Loucy (cell line): ENCODE measurements at regions not wholly inside any gene's neighbourhood (a gene's known extent, or its start where the extent isn't known, plus 50 kb on each side); places are given as distances from the start of the nearest gene placed in this dataset.

Experiments
- H2AFZ ChIP-seq: fragments of 200-600 bp; sonication (generic); 2 replicates; pipeline ENCODE4 v1.6.0; 2016; ENCODE audit warnings: antibody characterized with exemption, mild to moderate bottlenecking, low read length, moderate library complexity
- H3F3A ChIP-seq: fragments of 200-600 bp; 2 replicates; pipeline ENCODE4 v1.6.0; 2016; ENCODE audit warnings: antibody characterized with exemption, low read depth, mild to moderate bottlenecking
- H3K27me3 ChIP-seq: fragments of 200-600 bp; sonication (generic); 2 replicates; pipeline ENCODE4 v1.6.1; 2014; ENCODE audit warnings: low read length, mild to moderate bottlenecking; ENCODE audit not compliant: insufficient read depth, poor library complexity, severe bottlenecking
- H3K36me3 ChIP-seq: fragments of 200-600 bp; sonication (generic); 2 replicates; pipeline ENCODE4 v1.6.1; 2016; ENCODE audit warnings: low read length; ENCODE audit not compliant: insufficient read depth
- H3K4me1 ChIP-seq: fragments of 200-600 bp; sonication (generic); 2 replicates; pipeline ENCODE4 v1.5.1; 2014; ENCODE audit warnings: low read length, mild to moderate bottlenecking; ENCODE audit not compliant: insufficient read depth, poor library complexity, severe bottlenecking
- H3K4me2 ChIP-seq: fragments of 200-600 bp; sonication (generic); 2 replicates; pipeline ENCODE4 v1.6.0; 2014; ENCODE audit warnings: antibody characterized with exemption, low read length, low read depth, mild to moderate bottlenecking; ENCODE audit not compliant: poor library complexity, severe bottlenecking
- H3K4me3 ChIP-seq: fragments of 200-600 bp; sonication (generic); 2 replicates; pipeline ENCODE4 v1.5.1; 2014; ENCODE audit warnings: low read length, mild to moderate bottlenecking, mixed read lengths; ENCODE audit not compliant: poor library complexity, severe bottlenecking
- H3K79me2 ChIP-seq: fragments of 200-600 bp; sonication (generic); 2 replicates; pipeline ENCODE4 v1.6.1; 2014; ENCODE audit warnings: low read length; ENCODE audit not compliant: insufficient read depth
- H3K9ac ChIP-seq: fragments of 200-600 bp; sonication (generic); 2 replicates; pipeline ENCODE4 v1.6.0; 2014; ENCODE audit warnings: mild to moderate bottlenecking, low read depth, low read length, moderate library complexity; ENCODE audit not compliant: poor library complexity, severe bottlenecking
- H3K9me2 ChIP-seq: fragments of 200-600 bp; sonication (generic); replicated peaks from 2 replicates; pipeline ENCODE4 v1.6.1; 2016; ENCODE audit warnings: low read depth, low read length, mixed read lengths
- H3K9me3 ChIP-seq: fragments of 200-600 bp; sonication (generic); 2 replicates; pipeline ENCODE4 v1.6.1; 2014; ENCODE audit warnings: mild to moderate bottlenecking, antibody characterized with exemption, low read length, low read depth; ENCODE audit not compliant: insufficient read depth
- H4K20me1 ChIP-seq: fragments of 200-600 bp; sonication (generic); 2 replicates; pipeline ENCODE4 v1.6.0; 2014; ENCODE audit warnings: antibody characterized with exemption, low read length, mild to moderate bottlenecking; ENCODE audit not compliant: insufficient read depth, poor library complexity, severe bottlenecking
- EZH2phosphoT487 ChIP-seq: fragments of 200-600 bp; IDR thresholded peaks from 2 replicates; pipeline ENCODE4 v1.6.1; 2018; ENCODE audit warnings: antibody characterized with exemption, mild to moderate bottlenecking, moderate library complexity, borderline replicate concordance
- TF ChIP-seq, protein P1 (sequence below): fragments of 200-600 bp; sonication (generic); conservative IDR thresholded peaks from 2 replicates; pipeline ENCODE4 v1.5.1; 2014; ENCODE audit warnings: mild to moderate bottlenecking, antibody characterized with exemption, low read length

DNA sequence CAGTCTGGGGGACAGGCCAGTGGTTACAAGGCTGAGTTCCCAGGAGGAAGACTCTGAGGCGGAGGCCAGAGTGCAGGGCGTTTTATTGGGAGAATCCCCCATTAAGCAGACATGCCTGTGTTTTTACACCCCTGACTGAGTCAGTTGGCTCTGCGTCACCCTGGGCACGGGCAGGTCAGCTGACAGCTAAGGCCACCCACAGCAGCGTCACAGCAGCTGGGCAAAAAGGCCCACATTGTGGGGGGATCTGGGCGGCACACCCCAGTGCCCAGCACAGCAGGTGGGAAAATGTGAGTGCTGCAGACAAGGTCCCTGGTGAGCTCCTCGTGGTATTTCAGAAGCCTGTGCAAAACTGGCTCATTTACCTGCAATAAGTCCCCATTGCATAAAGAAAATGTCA is 184.7 kb downstream of the AACS start:
- H4K20me1 ChIP-seq, result no peaks in the 10 kb centered on the region
- H3F3A ChIP-seq, result no peaks in the 10 kb centered on the region
- TF ChIP-seq, protein P1, sequence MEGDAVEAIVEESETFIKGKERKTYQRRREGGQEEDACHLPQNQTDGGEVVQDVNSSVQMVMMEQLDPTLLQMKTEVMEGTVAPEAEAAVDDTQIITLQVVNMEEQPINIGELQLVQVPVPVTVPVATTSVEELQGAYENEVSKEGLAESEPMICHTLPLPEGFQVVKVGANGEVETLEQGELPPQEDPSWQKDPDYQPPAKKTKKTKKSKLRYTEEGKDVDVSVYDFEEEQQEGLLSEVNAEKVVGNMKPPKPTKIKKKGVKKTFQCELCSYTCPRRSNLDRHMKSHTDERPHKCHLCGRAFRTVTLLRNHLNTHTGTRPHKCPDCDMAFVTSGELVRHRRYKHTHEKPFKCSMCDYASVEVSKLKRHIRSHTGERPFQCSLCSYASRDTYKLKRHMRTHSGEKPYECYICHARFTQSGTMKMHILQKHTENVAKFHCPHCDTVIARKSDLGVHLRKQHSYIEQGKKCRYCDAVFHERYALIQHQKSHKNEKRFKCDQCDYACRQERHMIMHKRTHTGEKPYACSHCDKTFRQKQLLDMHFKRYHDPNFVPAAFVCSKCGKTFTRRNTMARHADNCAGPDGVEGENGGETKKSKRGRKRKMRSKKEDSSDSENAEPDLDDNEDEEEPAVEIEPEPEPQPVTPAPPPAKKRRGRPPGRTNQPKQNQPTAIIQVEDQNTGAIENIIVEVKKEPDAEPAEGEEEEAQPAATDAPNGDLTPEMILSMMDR, result no peak
- TF ChIP-seq EZH2phosphoT487, result no peak
- no peaks in the 10 kb centered on the region for H3K27me3 ChIP-seq
- no peaks in the 10 kb centered on the region for H3K79me2 ChIP-seq
- no peaks in the 10 kb centered on the region for H3K4me1 ChIP-seq
- no peaks in the 10 kb centered on the region for H3K9me2 ChIP-seq
- no peak overlapping the region for H2AFZ ChIP-seq
- H3K4me3 ChIP-seq, result no peak overlapping the region
- no peaks in the 10 kb centered on the region for H3K9me3 ChIP-seq
- no peak overlapping the region for H3K9ac ChIP-seq
- H3K4me2 ChIP-seq, result no peak overlapping the region
- no peaks in the 10 kb centered on the region for H3K36me3 ChIP-seq

DNA sequence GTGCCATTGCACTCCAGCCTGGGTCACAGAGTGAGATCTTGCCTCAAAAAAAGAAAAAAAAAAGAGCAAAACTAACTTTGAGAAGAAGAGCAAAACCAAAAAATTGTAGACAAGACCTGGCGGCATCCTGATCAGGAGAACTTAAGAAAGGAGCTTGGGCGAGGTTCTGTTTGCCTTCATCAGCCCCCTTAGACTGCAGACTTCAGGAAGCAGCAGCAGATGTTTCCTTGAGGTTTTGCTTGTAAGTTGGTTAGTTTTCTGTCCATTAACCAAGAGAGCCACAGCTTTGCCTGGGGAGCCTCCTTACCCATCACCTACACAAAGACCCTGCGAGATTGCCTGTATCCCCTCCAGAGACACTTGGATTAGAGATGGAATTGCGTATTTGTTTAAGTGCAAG is 189.0 kb downstream of the AACS start:
- Histone ChIP-seq H2AFZ (no peak overlapping the region), H3K9me2 (no peaks in the 10 kb centered on the region), H3F3A (no peaks in the 10 kb centered on the region), H3K4me1 (no peaks in the 10 kb centered on the region), H3K4me2 (no peak overlapping the region), H4K20me1 (no peaks in the 10 kb centered on the region), H3K36me3 (no peaks in the 10 kb centered on the region), H3K9ac (no peak overlapping the region), H3K4me3 (no peak overlapping the region), H3K27me3 (no peaks in the 10 kb centered on the region), H3K9me3 (no peaks in the 10 kb centered on the region; the same call in 1 of the 2 replicates), H3K79me2 (no peaks in the 10 kb centered on the region)
- TF ChIP-seq EZH2phosphoT487, result no peak
- TF ChIP-seq, protein P1, result no peak

DNA sequence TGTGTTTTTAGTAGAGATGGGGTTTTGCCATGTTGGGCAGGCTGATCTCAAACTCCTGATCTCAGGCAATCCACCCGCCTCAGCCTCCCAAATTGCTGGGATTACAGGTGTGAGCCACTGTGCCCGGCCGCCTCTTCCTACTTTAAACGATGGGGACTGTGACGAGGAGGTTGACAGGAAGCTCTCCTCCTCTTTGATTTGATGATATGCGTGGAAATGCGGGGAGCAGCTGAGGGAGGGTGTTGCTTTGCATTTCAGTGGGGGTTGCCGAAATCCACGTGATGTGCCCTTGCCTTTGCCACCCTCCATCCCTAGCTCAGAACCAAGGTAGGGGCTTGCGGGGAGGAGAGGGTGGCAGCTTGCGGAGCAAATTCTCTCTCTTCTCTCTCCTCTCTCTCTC is 189.6 kb downstream of the AACS start:
- H3K9me3 ChIP-seq, result no peaks in the 10 kb centered on the region; the same call in 1 of the 2 replicates
- H3K4me3 ChIP-seq, result no peak overlapping the region
- H3K4me2 ChIP-seq, result no peak overlapping the region
- TF ChIP-seq, protein P1, result no peak
- no peak for TF ChIP-seq EZH2phosphoT487
- no peaks in the 10 kb centered on the region for H3K9me2 ChIP-seq
- H2AFZ ChIP-seq, result no peak overlapping the region
- H3K27me3 ChIP-seq, result no peaks in the 10 kb centered on the region
- H4K20me1 ChIP-seq, result no peaks in the 10 kb centered on the region
- no peaks in the 10 kb centered on the region for H3F3A ChIP-seq
- H3K9ac ChIP-seq, result no peak overlapping the region
- H3K4me1 ChIP-seq, result no peaks in the 10 kb centered on the region
- H3K79me2 ChIP-seq, result no peaks in the 10 kb centered on the region
- no peaks in the 10 kb centered on the region for H3K36me3 ChIP-seq
